EH (cell line): ENCODE measurements at regions not wholly inside any gene's neighbourhood (a gene's known extent, or its start where the extent isn't known, plus 50 kb on each side); places are given as distances from the start of the nearest gene placed in this dataset.

Experiments
- DNase-seq: peaks from one replicate; pipeline ENCODE4 v3.0.0-alpha.2; 2015; ENCODE audit warnings: low read depth

DNA sequence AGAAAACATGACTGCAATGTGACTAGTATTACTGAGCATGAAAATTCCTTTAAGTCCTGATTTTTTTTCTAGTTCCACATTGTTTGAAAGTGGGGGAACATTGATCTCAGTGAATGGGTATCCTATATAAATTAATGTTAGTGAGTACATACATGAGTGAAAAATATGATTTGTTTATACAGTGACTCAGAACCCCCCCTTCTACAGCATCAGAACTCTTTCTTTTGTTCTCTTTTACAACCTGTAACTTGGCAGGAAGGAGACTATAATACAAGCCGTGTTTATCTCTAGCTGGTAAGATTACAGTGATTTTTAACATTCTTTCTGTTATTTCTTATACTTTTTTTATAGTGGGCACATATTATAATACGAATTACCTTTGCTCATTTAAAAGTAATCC, 384.7 kb downstream of the PDCD6IP start:
- no peak for DNase-seq

DNA sequence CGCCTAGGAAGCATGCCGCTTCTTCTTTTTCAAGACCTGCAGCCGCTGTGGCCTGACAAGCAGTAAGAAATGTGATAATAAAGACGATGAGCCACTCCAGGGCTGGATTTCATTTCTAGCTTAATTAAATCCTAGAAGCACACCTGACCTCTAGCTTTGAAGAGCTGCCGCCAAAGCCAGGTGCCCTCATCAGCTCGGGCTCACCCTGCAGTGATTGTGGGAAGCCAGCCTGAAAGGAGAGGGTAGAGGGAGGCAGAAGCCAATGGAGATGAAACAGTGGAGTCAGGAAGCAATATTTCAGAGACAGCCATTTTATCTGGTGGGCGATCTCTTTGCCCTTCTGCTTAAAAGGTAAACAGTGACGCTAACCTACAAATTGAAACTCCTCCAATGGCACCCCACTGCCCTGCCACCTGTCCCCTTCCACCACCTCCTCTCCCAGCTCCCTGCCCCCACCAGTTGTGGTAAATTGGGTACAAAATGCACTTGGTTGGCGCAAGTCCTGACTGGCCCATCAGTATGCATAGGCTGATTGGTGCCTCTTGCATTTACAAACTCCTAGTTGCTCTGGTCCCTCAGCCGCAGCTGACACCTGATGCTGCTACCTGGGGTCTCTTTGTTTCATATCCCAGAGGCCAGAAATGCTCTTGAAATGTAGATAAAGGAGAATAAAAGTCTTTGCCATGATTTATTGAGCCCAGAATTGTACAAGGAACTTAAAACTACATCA, 385.3 kb downstream of the PDCD6IP start:
- DNase-seq, result no peak

DNA sequence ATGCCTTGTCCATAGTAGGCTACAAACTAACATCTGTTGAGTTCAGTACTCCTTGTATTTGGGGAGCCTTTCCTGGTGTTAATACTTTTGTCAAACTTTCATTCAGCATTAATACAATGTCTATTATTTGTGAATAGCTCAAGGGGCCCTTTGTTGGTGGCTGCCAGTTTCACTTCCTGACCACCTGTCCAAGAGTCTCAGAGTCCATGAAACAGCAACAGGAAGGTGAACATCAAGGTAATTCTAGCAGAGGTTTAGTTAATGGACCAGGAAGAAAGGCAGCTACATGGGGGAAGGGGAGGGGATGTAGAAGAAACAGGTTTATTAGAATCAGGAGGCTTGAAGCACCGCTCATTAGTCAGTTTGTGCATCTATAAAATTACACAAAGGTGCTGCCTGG, 386.9 kb downstream of the PDCD6IP start:
- DNase-seq, result no peak

DNA sequence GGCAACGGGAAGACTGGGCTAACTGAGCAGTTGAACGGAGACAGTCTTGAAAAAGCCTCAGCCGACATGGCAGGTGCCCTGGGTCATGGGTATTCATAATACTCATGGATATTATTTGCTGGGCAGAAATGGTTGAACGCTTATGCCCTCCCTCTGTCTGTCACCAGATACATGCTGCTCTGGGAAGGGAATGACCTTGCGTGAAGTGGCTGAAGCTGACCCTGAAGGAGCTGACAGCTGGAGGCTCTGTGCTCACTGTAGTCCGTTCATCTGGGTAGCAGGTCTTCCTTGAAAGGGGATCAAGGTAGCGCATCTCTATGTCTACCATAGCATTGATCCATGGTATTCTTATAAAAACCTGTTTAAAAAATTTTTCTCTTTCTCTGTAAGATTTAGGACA, 390.7 kb downstream of the PDCD6IP start:
- no peak for DNase-seq

DNA sequence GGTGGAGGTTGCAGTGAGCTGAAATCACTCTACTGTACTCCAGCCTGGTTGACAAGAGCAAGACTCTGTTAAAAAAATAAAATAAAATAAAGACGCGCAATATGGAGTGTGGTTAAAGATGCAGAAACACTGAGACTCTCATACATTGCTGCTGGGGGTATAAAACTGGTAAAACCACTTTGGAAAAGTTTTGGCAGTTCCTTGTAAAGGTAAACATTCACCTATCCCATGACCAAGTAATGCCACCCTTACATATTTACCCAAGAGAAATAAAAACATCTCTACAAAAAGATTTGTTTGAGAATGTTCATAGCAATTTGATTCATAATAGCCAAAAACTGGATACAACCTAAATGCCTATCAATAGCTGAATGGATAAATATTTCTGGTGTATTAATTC, 398.5 kb downstream of the PDCD6IP start:
- DNase-seq, result no peak

DNA sequence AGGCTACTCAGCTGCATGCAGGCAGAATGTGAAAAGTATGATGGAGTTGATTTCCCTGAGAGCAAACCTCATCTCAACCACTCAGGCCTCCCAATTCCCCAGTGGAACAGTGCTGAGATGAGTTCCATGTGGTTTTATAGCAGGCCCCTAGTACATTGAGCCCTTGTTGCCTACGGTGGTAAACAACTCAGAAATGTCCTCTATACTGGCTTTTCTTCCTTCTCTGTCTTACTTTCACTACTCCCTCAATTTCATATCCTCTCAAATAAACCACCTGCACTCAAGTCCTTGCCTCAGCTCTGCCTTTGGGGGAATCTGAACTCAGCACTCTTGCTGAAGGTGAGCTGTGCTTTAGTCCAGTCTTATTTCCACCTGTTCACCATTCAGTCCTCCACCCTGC, 399.9 kb downstream of the PDCD6IP start:
- DNase-seq, result no peak

DNA sequence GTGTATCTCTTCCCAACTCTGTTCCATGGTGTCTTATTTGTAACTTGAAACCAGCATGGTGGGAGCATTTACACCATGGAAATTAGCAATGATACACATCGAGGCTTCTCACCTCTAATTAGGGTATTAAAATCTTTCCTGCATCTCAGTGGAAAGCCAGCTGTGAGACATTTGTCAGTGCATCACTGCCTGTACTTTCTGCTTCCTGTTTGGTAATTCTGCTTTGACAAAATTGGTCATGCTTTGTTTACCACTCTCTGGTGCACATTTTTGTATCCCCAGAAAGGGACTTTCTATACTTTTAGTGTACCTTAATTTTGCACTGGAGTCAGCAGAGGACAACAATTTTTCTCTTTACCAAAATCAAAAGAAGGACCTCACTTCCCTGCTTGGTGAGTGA, 402.1 kb downstream of the PDCD6IP start:
- no peak for DNase-seq

DNA sequence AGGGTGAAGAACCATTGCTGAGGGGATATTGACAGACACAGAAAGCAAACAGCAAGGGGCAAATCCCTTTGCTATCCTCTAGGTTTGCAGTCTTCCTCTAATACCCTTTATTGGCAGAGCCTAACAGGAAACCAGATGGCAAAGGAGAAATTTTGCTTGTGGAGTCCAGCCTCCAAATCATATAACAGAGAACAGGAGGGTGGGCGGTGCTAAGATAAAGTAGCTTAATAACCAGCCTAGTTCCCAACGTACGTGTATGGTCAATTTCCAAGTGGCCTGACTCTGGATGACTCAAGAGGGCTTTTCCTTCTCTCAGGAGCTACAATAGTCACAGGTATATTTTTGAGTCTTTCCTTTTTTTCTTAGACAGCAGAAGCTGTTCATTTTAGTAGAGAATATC, 404.5 kb downstream of the PDCD6IP start:
- DNase-seq, result no peak

DNA sequence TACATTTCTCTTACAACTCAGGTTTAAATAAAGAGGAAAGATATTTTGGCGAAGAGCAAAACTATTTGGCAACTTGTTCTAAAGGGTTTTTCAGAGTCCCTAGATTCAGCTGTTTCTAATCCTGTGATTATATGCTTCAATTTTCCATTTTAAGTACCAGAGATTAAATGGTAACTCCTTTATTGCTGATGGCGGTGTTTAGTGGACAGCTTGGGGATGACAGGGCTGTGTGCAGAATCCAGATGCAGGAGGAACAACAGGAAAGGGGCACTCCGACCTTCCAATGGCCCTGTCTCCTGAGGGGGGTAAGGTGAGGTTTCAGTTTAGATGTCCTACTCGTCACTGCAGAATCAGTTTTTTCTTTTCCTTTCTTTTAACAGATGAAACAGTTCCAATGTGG, 405.0 kb downstream of the PDCD6IP start:
- DNase-seq, result no peak

DNA sequence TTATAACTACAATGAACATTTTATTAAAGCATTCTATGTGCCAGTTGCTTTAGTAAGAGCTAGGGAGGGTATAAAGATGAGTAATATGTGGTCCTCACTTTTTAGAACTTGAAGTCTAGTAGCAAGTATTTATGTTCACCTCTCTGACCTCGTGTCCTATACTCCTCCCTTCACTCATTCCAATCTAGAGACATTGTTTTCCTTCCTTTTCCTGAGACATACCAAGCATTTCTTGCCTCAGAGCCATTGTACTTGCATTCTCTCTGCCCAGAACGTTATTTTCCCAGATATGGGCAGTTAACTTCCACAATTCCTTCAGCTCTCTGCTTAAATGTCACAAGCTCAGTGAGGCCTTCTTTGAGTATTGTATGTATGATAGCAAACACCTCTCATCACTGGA, 408.6 kb downstream of the PDCD6IP start:
- DNase-seq, result peak; percentile 85

DNA sequence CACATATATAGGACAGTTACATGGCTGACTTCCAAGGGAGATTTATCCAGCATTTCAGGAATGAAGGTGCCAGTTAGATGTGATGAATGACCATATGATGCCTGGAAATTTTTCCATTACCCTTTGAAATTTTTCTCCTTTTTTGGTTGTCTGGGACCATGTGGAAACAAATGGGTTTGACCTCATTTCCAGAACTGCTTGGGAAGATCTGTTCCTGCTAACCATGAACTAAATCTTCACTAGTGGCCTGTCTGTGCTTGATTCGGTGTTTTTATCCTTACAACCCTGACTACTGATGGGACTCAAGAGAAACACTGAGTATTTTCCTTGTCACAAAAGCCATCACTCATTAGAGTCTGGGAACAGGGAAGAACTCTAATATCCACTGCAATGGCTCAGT, 409.4 kb downstream of the PDCD6IP start:
- DNase-seq, result peak; percentile 75

DNA sequence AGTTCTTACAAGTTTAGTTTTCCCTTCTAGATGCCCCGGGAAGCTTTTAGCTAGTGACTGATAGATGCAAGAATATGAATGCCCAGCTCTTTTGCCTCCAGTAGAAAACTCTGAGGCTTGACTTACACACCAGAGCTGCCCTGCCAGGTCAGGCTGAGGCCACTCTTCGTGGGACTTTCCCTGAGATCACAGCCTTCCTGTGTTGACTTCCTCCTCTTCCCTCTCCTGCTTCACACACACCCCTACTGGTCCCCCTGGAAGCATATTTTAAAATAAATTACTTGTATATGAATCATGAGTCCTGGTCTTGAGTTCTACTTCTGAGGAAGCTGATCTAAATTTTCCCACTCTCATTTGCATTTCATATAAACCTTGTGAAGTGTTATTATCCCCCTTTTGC, 413.7 kb downstream of the PDCD6IP start:
- DNase-seq, result peak; percentile 63

DNA sequence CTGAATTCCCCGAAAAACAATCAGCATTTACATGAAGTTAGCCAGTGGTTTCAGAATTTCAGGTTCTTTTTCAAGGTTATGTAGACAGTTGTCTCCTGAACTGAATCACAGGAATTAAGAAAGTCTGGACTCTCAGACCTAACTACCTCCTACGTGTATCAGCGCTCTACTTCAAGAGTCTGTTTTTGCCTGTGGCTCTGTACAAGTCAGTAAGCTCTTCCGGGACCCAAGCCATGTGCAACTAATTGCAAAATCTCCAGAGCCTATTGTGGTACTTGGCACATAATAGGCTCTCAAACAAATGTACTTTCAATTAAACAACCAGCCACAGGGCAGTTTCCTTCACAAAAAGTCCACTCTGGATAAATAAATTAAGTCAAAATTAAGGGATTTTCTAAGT, 414.2 kb downstream of the PDCD6IP start:
- DNase-seq, result peak; percentile 59

DNA sequence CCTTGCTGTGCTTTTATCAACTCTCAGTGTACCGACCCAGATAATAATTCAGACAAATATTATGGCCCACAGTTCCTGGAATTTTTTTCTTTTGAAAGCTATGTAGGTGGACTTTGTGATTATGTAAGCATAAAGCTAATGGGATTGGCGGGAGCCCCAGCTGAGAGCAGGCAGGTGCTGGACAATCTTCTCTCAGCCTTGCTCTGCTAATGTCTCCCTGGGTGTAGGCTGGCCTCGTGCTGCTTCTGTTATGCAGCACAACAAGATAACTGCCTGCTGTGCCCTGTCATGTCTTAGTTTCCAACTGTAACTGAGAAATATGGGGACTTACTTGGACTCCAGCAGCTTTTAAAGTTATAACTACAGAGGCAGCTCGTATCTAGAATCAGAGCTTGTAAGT, 415.0 kb downstream of the PDCD6IP start:
- DNase-seq, result no peak

DNA sequence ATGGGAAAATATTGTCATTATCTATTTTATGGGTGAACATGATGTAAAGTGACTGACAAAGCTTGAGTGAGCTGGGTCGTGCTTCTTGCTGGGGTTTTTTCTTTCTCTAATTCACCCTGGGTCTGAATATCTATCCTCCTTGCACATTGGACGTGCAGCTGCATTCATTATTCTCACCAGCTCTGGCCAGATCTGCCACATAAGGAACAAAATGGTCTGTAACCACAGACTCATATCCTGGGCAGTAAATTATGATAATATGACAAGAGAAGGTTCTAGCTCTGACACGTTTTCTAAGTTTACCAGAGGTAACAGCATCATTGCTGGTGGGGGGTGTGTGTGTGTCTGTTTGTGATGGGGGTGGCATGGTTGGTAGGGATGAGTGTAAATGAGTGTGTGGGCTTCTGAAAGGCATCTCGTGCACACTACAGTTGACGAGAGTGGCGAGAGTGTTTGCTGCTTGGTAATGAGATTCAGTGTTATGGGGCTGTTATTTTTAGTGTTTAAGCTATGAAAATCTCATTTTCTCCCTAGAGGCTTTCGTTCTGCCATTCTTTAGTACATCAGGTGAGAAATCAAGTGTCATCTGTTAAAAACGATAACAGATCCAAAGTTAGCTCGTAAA, 418.4 kb downstream of the PDCD6IP start:
- no peak for DNase-seq

DNA sequence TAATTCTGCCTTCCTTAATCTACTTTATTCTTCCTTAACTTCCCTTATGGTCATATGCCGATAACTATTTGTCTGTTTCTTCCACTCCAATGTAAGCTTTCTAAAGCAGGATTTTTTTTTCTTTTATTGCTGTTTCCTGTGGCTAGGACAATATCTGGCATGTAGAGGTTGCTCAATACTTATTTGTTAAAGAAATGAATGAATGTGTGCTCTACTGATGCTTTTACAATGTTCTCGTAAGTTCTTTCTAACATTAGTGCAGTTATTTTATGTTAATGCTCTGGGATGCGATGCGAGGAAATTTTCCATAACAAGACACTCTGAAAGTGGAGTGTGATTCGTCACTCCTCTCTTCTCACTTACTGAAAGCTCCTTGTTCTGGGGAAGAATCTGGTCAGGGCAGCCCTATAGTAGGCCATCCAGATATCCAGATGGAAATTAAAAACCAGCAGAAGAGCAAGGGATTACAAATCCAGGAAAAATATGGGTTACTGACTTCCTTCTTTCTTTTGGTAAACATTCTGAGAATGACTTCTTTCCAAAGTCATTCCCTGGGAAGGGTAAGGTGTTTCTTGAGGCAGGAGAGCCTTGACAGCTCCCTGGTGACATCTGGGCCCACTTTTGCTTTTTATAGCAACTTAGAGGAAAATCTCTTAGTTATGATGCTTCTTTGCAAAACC, 420.4 kb downstream of the PDCD6IP start:
- DNase-seq, result peak; percentile 52

DNA sequence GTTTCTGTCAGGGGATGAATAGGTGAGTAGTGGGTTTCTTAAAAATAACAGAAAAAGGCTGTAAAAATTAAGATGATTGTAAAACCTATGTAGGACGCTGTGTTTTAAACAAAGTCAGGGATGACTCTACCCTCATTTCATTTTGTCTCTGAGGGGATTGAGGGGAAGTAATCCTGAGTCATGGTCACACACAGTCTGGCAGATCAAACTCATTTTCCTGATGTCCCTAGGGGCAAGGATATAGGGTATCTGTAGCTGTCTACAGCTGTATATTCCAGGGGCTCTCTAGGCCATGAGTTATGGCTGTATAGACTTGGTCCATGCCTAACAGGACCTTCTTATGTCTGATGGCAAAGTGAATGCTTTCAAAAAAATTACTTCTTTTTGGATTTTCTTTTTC, 421.1 kb downstream of the PDCD6IP start:
- no peak for DNase-seq

DNA sequence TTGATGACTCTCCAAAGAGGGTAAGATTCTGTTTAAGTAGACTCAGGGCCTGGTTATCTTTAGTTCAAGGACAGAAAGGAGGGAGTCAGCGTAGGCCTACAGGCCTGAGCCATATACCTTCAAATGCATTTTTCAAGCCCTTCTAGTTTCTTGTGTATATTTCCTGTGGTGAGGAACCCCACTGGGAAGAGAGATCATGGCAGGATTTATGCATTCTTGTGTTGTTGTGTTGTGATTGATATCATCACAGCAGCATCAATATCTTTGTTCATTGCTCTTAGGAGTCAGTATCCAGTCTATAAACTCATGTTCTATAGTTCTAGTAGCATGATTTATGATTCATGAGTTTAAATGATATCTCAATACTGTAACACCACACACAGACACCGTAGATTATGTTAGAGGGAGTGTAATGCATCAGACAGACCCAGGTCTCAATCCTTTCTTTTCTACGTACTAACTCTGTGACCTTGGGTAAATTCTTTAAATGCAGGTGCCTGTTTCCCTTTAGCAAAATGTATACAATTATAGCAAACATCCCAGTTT, 427.5 kb downstream of the PDCD6IP start:
- DNase-seq, result no peak

DNA sequence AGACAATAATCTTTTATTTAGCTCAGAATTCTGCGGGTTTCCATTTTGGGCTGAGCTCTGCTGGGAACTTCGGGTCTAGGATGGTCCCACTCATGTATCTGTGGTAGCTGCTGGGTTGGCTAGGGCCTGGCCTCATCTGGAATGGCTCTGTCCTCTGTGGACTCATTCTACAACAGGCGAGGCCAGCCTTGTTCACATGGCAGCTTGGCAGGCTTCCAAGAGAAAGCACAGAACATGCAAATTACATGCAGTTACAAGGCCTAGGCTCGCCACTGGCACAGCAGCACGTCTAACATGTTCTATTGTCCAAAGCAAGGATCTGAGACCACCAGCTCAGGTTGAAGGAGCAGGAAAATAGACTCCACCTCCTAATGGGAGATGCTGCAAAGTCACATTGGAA, 431.4 kb downstream of the PDCD6IP start:
- DNase-seq, result no peak

DNA sequence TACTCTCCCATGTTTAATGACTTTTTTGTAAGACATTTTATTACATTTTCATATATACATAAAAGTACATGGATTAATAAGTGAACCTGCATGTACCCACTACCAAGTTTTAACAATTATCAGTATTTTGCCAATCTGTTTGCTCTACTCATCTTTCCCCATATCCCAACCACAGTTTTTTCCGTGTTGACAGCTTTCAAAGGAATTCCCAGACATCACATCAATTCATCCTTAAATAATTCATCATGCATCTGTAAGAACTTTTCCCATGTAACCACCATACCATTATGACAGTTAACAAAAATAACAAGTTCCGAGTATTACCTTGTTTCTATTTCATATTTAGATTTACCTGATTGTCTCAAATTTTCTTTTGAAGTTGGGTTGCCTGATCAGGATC, 436.7 kb downstream of the PDCD6IP start:
- DNase-seq, result no peak

DNA sequence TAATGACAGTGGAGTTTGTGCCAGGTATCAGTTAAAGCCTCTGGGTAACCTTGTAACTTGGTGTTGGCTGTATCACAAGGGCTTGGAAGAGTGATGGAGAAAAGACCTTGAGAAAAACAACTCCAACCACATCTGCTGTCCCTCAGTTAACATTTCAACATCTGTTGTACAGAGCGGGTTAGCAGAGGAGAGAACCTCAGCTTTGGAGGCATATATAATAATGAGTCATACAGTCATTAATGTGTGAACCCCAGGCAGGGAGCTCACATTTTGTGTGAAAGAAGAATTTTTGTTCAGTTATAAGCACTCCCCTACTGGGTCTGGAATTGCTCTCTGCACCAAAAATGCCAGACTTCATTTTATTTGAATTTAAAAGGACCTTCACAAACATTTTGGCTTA, 439.5 kb downstream of the PDCD6IP start:
- peak; percentile 46 for DNase-seq

DNA sequence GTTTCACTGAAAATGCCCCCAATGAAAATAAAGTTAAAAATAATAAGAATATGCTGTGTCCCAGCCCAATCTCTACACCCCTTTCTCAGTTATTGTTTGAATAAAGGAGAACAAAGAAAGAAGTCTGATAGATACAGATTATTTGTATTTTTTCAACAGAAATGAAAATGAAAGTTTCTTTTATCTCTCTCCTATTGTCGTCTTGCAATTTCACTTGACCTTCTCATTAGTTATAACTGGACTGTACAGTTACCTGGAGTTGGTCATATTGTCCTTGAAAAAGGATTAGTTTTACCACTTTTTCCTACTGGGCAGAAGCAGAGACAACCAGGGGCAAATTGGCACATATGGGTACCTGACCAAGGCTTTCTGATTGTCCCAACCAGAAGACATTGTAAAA, 440.0 kb downstream of the PDCD6IP start:
- no peak for DNase-seq

DNA sequence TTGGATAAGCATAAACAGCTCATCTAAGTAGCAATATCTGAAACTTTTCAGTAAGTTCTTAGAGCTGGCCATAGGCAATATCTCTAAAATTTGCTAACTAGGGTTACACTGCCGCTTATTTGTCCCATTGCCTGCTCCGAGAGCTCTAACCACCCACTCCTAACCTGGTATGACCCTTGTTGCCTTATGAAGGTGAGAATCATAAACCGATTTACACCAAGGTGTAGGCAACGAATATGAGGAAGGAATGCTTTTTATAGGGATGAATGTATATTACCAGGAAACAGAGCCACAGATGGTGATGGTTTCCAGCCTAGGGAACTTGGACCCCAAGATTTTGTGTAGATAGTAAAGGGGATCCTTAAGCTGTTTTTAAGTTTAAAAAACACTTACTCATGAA, 440.9 kb downstream of the PDCD6IP start:
- DNase-seq, result no peak
